ENCODE measurements at regions not wholly inside any gene's neighbourhood (a gene's known extent, or its start where the extent isn't known, plus 50 kb on each side); places are given as distances from the start of the nearest gene placed in this dataset.

GRCh38 chr13:105825071-105825470 lies 710.4 kb downstream of the EFNB2 start:
- no peak overlapping the region for H2BK120ac ChIP-seq (ENCODE audit: low read depth, low read length)
- no peak overlapping the region for H3K4me3 ChIP-seq (ENCODE audit: insufficient read depth, low read depth, low read length)
- H3K9me3 ChIP-seq (ENCODE audit: control insufficient read depth, insufficient read depth, low read length) = no peaks in the 10 kb centered on the region
- WGBS, 2 experiments (ENCODE audit: extremely low coverage in 2 of 2, insufficient read length in 1 of 2) = no CpG with 5 or more reads among the region's 1 CpG
- dilution Hi-C loops (cut with HindIII; ENCODE audit: low sequenced_read_pairs, unreplicated experiment) = no loop called here
- no peak overlapping the region for H3K18ac ChIP-seq (ENCODE audit: low read depth, low read length)
- H4K8ac ChIP-seq (ENCODE audit: low read depth in 2 of 2, low read length in 2 of 2) = no peak overlapping the region
- no peaks in the 10 kb centered on the region for H4K20me1 ChIP-seq (ENCODE audit: insufficient read depth, low read length)
- in situ Hi-C loops (cut with MboI; ENCODE audit: low sequenced_read_pairs) = no loop called here
- no peak overlapping the region for H3K27ac ChIP-seq (ENCODE audit: insufficient read depth, low read length)
- no peaks in the 10 kb centered on the region for H3K27me3 ChIP-seq (ENCODE audit: control insufficient read depth, insufficient read depth, low read length)
- ChIA-PET POLR2A (ENCODE audit: unreplicated experiment) (no interaction called here), CTCF (interaction anchor here (0.6 kb wide), 1 partner anchor 139 kb away, joined by 7 read pairs; no protein-coding TSS in a partner anchor)
- H3K23ac ChIP-seq (ENCODE audit: low read depth, low read length) = no peak overlapping the region
- no TSS peak for BruUV-seq (replicated peaks)
- no peaks in the 10 kb centered on the region for H3K79me1 ChIP-seq (ENCODE audit: low read depth in 1 of 2, low read length in 2 of 2)
- H2AK9ac ChIP-seq (replicated peaks; ENCODE audit: low read depth, low read length, poor library complexity) = no peak overlapping the region
- H3K36me3 ChIP-seq (ENCODE audit: control insufficient read depth, insufficient read depth, low read length) = no peaks in the 10 kb centered on the region
- no peak overlapping the region for H4K5ac ChIP-seq (ENCODE audit: low read depth, low read length)
- H4K91ac ChIP-seq (ENCODE audit: insufficient read depth, low read depth, low read length) = no peak overlapping the region
- no peak for TF ChIP-seq POLR2A (IDR thresholded peaks at IDR 0.05; ENCODE audit: low read depth, low read length)
- no peak for TF ChIP-seq BHLHE40 (IDR thresholded peaks at IDR 0.05; ENCODE audit: low read depth, low read length)
- no peak for TF ChIP-seq CTCF (conservative IDR thresholded peaks at IDR 0.05; ENCODE audit: low read depth, low read length)
- TF ChIP-seq CHD1 (IDR thresholded peaks at IDR 0.05; ENCODE audit: low read depth, low read length) = no peak
- TF ChIP-seq RFX5 (IDR thresholded peaks at IDR 0.05; ENCODE audit: low read depth, low read length) = no peak
- TF ChIP-seq SMC3 (IDR thresholded peaks at IDR 0.05; ENCODE audit: low read depth, low read length) = no peak
- no peak for TF ChIP-seq MAZ (IDR thresholded peaks at IDR 0.05; ENCODE audit: borderline replicate concordance, low read depth, low read length)
- TF ChIP-seq RCOR1 (IDR thresholded peaks at IDR 0.05; ENCODE audit: insufficient replicate concordance, low read length) = no peak
- no peak for TF ChIP-seq MXI1 (IDR thresholded peaks at IDR 0.05; ENCODE audit: borderline replicate concordance, low read depth, low read length)
- TF ChIP-seq USF2 (IDR thresholded peaks at IDR 0.05; ENCODE audit: low read depth, low read length) = no peak
- TF ChIP-seq RAD21 (IDR thresholded peaks at IDR 0.05; ENCODE audit: low read length) = no peak
- ATAC-seq (ENCODE audit: low read depth) = no peak
- H3K4me1 ChIP-seq (ENCODE audit: control insufficient read depth, insufficient read depth, low read length) = no peaks in the 10 kb centered on the region
- no peak overlapping the region for H2BK20ac ChIP-seq (ENCODE audit: low read depth, low read length)
- no peak overlapping the region for H2AK5ac ChIP-seq (ENCODE audit: low read depth, low read length)
- no peak overlapping the region for H2BK15ac ChIP-seq (ENCODE audit: low read depth, low read length)
- no peak for DNase-seq
- H3K56ac ChIP-seq (ENCODE audit: extremely low read depth, insufficient read depth, low read length) = no peak overlapping the region
- intact Hi-C loops (cut with micrococcal nuclease) = no loop called here
- no peaks in the 10 kb centered on the region for H3K9me1 ChIP-seq (ENCODE audit: insufficient read depth, low read length)
- H3K4ac ChIP-seq (ENCODE audit: low read depth, low read length) = no peak overlapping the region
- no peak overlapping the region for H2BK5ac ChIP-seq (ENCODE audit: low read depth, low read length, poor library complexity, severe bottlenecking)
- H2AFZ ChIP-seq (replicated peaks; ENCODE audit: low read length, poor library complexity) = no peak overlapping the region
- no peak overlapping the region for H3K14ac ChIP-seq (replicated peaks; ENCODE audit: low read depth, low read length)
- H3K4me2 ChIP-seq (ENCODE audit: low read depth, low read length) = no peak overlapping the region
- no peak overlapping the region for H3K9ac ChIP-seq (ENCODE audit: low read depth, low read length)

All from IMR-90 (cell line).